IPS DF 19.7 (cell line): ENCODE measurements at regions not wholly inside any gene's neighbourhood (a gene's known extent, or its start where the extent isn't known, plus 50 kb on each side); places are given as distances from the start of the nearest gene placed in this dataset.

ENCODE experiments used
- DNase-seq: peaks from one replicate; pipeline ENCODE4 v3.0.0-alpha.2; 2013; ENCODE audit warnings: low read depth, low spot score

GRCh38 chr6:138692058-138692977, 81.3 kb upstream of the CCDC28A start:
- DNase-seq, result no peak

GRCh38 chr6:138692978-138693909, 80.3 kb upstream of the CCDC28A start:
- peak; percentile 56 for DNase-seq

- DNase-seq, result no peak
These were observed 78.4 kb upstream of the CCDC28A start for GRCh38 chr6:138695193-138695592.

- no peak for DNase-seq
These were observed 59.1 kb upstream of the CCDC28A start for GRCh38 chr6:138714493-138714892.

- no peak for DNase-seq
These were observed 57.6 kb upstream of the CCDC28A start for GRCh38 chr6:138716013-138716412.

GRCh38 chr6:138716971-138717665, 56.5 kb upstream of the CCDC28A start:
- DNase-seq, result no peak

- DNase-seq, result no peak
These were observed 54.4 kb upstream of the CCDC28A start for GRCh38 chr6:138719011-138719635.

GRCh38 chr6:138719744-138720143, 53.8 kb upstream of the CCDC28A start:
- no peak for DNase-seq

GRCh38 chr6:138722425-138723371, 50.9 kb upstream of the CCDC28A start:
- no peak for DNase-seq
